ENCODE measurements at regions not wholly inside any gene's neighbourhood (a gene's known extent, or its start where the extent isn't known, plus 50 kb on each side); places are given as distances from the start of the nearest gene placed in this dataset.
"Not testable (repeated sequence)": the region's sequence is repeated elsewhere in the genome, so short reads cannot be mapped to it uniquely, and the experiment has no call there.

DNA sequence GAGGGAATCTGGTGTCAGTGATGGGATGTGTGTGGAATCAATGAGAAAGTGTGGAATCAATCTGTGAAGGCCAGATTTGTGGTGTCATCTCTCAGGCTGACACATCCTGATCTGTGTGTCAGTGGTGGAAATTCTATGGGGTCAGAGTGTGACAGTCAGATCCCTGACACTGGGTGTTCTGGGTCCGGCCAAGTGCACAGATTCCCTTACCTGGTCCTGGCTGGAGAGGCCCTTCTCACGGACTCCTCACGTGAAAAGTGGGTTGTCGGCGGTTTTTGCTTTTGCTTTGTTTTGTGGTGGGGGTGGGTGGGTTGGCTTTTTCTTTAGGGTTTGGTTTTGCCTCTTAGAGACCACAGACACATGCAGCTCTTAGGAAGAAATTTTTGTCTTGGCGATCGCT is 618.0 kb downstream of the KCNJ18 start:
- DNase-seq (ENCODE audit: low spot score), result not testable (repeated sequence)

DNA sequence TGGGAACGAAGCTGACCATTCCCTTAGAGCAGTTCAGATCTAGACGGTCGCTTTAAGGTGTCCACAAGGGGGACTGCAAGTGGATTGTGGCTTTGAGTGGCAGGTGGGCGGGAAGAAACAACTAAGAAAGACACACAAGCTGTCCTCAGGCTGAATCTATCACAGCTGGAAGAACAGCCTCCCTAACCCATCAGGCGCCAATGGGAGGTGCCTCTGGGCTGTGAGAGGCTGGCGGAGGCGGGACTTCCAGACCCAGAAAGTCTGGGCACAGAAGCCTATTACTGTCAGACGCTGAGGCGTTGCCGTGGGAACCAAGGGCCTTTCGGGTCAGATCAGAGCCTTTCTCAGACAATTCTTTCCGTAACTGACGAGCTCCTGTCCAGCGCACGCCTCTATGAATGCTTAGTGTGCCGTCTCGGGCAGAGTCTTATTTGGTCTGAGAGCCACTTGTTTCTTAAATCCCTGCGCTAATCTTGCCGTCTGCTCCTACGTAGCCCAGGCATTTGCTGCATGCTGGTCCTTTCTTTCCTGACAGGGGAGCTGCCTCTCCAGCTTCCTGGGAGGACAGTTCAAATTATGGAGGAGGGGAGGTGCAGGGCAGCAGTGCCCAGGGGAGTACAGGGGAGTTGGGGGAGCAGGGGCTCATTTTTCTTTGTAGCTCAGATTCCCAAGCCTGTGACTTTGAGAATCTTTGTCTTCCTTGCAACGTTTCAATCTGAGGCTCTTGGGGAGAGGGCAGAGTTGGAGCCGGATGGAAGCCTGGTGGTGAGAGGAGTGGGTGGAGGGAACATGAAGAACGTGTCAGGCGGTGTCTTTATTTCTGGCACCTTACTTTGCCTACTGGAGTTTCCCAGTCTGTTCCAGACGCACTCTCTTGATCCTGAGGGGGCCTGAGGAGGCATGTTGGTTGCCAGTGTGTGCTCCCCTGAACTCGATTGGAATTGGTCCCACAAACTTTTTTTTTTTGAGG is 618.7 kb downstream of the KCNJ18 start:
- DNase-seq (ENCODE audit: low spot score), result peak; percentile 4

DNA sequence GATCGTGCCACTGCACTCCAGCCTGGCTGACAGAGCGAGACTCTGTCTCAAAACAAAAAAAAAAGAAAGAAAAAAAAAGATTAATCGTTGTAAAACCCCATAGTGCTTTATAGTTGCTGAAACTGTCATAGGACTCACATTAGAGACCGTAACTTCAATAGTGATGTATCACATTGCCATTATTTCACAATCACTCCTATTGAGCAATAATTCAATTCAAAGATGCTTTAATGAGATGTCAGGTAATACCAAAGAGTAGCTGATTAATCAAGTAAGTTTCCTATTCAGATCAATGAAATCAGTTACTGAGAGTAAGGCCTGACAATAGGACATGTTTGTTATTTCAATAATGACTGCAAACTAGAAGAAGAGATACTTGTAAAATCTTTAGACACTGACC is 628.7 kb downstream of the KCNJ18 start:
- DNase-seq (ENCODE audit: low spot score), result not testable (repeated sequence)

DNA sequence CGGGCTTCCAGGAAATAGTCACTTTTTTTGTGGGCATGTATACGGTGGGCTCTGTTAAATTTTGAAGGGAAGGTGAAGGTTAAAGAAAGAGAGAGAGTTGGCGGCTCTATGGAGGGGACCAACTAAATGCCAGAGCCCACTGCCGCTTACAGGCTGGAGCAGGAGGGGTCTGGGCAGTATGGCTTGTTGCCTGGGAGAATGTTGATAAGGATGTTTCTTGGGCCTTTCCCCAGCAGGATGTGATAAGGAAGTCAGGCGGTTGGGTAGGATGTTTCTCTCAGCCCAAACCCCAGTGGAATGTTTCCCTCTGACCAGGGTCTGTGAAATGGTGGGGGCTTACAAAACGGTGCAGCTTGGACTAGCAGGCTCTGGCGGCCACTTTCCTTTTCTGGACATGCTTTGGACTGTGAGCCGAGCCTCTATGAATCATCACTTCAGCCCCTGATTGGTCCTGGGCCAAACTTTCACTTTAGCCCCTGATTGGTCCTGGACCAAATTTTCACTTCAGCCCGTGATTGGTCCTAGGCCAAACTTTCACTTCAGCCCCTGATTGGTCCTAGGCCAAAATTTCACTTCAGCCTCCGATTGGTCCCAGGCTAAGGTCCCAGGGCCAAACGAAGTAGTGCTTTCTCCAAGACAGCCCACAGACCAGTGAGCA is 630.7 kb downstream of the KCNJ18 start:
- DNase-seq (ENCODE audit: low spot score), result not testable (repeated sequence)

DNA sequence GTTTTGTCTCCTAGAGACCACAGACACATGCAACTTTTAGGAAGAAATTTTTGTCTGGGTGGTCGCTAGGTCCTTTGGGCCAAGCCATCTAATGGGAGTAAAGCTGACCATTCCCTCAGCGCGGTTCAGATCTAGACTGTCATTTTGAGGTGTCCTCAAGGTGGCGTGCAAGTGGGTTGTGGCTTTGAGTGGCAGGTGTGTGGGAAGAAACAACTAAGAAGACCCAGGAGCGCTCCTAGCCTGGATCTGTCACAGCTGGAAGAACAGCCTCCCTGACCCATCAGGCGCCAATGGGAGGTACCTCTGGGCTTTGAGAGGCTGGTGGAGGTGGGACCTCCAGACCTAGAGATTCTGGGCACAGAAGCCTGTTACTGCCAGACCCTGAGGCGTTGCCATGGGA is 645.1 kb downstream of the KCNJ18 start:
- no peak for DNase-seq (ENCODE audit: low spot score)

DNA sequence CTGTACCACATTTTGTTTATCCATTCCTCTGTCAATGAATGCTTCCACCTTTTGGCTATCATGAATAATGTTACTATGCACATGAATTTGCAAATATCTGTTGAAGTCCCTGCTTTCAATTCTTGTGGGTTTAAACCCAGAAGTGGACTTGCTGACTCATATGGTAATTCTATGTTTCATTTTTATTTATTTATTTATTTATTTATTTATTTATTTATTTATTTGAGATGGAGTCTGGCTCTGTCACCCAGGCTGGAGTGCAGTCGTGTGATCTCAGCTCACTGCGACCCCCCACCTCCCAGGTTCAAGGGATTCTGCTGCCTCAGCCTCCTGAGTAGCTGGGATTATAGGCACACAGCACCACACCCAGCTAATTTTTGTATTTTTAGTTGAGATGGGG is 664.3 kb downstream of the KCNJ18 start:
- DNase-seq (ENCODE audit: low spot score), result not testable (repeated sequence)

DNA sequence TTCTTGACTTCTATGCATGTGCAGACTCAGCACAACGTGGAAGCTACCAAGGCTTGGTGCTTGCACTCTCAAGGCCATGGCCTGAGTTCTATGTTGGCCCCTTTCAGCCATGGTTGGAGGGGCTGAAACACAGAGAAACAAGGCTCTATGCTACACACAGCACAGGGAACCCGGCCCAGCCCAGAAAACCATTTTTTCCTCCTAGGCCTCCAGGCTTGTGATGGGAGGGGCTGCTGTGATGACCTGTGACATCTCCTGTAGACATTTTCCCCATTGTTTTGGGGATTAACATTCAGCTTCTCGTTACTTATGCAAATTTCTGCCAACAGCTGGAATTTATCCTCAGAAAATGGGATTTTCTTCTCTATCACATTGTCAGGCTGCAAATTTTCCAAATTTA is 678.7 kb downstream of the KCNJ18 start:
- DNase-seq (ENCODE audit: low spot score), result not testable (repeated sequence)

DNA sequence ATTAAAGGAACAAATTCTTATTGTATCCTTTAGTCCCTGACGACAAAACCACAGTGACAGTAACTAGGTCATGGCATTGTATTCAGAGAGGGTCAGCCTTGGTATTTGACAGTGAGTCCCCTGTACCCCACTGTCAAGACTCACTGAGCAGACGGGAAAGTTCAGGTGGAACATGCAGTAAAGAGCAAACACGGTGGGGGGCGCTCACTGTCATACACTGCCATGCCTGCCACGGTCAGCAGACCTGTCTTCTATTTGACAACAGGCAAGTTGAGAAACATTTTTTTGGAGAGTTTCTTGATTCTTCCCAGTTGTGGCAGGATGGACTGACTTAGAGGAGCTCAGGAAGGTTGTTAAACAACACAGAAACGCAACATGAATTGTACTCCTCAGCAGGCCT is 681.6 kb downstream of the KCNJ18 start:
- DNase-seq (ENCODE audit: low spot score), result no peak

DNA sequence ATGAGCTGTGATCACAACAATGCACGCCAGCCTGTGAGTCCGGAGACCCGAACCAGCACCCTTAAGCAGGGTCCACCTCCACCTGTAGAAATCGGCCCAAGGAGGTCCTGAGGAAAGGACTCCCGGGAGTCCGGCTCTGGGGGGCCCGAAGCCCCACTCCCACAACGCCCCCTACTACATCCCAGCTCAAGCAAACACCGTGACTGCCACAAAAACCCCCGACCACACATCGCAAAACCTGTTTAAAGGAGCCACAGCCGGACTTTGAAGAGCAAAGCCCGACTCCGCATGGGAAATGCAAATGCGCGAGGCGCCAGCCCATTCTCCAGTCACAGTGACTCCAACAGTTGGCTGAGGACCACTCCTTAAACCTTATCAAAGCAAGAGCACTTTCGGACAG is 682.4 kb downstream of the KCNJ18 start:
- DNase-seq (ENCODE audit: low spot score), result no peak

DNA sequence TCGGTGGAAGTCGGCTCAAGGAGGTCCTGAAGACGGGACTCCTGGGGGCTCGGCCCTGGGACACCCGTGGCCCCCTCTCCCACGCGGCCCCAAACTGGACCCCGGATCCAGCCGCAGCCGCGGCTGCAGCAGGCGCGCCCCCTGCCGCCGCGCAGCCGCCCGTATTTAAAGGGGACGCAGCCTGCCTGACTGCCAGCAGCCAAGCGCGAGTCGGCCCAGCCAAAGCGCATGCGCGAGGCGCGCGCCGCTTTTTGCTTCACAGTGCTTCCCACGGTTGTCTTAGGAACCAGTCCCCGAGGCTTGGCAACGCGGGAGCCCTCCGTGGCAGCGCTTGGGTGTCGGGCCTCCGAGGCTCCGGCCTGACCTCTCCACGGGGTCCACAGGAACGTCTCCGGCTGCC is 684.4 kb downstream of the KCNJ18 start:
- not testable (repeated sequence) for DNase-seq (ENCODE audit: low spot score)

DNA sequence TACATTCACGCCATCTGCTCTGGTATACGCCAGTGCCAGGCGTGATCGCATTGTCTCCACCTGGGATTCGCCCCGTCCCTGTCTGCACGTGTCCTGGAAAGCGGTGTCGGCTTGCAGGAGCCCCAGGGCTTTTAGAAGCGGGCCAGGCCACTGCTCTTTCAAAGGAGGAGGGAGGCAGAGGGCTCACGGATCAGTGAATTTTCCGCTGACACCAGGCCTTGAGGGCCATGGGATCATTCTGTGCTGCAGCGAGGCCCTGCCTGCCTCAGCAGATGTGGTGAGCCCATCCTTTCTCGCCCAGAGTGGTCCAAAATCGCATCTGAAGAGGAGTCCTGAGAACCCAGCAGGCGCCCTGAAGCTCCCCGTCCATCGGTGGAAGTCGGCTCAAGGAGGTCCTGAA is 686.4 kb downstream of the KCNJ18 start:
- not testable (repeated sequence) for DNase-seq (ENCODE audit: low spot score)

DNA sequence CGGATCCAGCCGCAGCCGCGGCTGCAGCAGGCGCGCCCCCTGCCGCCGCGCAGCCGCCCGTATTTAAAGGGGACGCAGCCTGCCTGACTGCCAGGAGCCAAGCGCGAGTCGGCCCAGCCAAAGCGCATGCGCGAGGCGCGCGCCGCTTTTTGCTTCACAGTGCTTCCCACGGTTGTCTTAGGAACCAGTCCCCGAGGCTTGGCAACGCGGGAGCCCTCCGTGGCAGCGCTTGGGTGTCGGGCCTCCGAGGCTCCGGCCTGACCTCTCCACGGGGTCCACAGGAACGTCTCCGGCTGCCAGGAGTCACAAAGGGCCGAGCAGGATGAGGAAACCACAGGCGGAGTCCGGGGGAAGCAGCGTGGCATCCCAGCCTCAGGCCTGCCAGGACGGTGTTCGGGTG is 689.3 kb downstream of the KCNJ18 start:
- not testable (repeated sequence) for DNase-seq (ENCODE audit: low spot score)

DNA sequence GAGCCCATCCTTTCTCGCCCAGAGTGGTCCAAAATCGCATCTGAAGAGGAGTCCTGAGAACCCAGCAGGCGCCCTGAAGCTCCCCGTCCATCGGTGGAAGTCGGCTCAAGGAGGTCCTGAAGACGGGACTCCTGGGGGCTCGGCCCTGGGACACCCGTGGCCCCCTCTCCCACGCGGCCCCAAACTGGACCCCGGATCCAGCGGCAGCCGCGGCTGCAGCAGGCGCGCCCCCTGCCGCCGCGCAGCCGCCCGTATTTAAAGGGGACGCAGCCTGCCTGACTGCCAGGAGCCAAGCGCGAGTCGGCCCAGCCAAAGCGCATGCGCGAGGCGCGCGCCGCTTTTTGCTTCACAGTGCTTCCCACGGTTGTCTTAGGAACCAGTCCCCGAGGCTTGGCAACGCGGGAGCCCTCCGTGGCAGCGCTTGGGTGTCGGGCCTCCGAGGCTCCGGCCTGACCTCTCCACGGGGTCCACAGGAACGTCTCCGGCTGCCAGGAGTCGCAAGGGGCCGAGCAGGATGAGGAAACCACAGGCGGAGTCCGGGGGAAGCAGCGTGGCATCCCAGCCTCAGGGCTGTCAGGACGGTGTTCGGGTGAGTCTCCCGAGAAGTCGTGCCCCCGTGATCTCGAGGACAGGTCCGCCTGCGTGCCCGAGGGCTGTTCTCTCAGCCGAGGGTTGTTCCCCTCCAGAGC is 691.6 kb downstream of the KCNJ18 start:
- not testable (repeated sequence) for DNase-seq (ENCODE audit: low spot score)

DNA sequence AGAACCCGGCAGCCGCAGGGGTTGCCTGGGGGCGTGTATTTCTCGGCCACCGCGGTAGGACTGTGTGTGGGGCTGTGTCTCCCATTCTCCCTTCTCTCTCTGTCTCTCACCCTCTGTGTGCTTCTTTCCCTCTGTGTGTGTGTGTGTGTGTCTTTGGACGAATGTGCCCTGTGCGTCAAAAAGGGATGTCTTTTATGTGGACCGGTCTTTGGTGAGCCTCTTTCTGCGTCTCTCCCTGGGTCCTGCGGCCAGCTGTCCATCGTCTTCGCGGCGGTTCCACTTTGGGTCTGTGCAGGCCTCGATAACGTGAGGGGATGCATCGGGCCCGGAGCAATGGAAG is 692.1 kb downstream of the KCNJ18 start:
- not testable (repeated sequence) for DNase-seq (ENCODE audit: low spot score)

DNA sequence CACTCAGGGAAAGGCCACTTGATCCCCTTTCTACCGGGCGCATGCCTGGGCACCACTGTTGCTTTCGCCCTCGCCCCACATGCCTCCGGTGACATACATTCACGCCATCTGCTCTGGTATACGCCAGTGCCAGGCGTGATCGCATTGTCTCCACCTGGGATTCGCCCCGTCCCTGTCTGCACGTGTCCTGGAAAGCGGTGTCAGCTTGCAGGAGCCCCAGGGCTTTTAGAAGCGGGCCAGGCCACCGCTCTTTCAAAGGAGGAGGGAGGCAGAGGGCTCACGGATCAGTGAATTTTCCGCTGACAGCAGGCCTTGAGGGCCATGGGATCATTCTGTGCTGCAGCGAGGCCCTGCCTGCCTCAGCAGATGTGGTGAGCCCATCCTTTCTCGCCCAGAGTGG is 706.1 kb downstream of the KCNJ18 start:
- not testable (repeated sequence) for DNase-seq (ENCODE audit: low spot score)

DNA sequence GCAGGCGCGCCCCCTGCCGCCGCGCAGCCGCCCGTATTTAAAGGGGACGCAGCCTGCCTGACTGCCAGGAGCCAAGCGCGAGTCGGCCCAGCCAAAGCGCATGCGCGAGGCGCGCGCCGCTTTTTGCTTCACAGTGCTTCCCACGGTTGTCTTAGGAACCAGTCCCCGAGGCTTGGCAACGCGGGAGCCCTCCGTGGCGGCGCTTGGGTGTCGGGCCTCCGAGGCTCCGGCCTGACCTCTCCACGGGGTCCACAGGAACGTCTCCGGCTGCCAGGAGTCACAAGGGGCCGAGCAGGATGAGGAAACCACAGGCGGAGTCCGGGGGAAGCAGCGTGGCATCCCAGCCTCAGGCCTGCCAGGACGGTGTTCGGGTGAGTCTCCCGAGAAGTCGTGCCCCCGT is 706.7 kb downstream of the KCNJ18 start:
- not testable (repeated sequence) for DNase-seq (ENCODE audit: low spot score)

DNA sequence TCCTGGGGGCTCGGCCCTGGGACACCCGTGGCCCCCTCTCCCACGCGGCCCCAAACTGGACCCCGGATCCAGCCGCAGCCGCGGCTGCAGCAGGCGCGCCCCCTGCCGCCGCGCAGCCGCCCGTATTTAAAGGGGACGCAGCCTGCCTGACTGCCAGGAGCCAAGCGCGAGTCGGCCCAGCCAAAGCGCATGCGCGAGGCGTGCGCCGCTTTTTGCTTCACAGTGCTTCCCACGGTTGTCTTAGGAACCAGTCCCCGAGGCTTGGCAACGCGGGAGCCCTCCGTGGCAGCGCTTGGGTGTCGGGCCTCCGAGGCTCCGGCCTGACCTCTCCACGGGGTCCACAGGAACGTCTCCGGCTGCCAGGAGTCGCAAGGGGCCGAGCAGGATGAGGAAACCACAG is 712.8 kb downstream of the KCNJ18 start:
- DNase-seq (ENCODE audit: low spot score), result not testable (repeated sequence)

DNA sequence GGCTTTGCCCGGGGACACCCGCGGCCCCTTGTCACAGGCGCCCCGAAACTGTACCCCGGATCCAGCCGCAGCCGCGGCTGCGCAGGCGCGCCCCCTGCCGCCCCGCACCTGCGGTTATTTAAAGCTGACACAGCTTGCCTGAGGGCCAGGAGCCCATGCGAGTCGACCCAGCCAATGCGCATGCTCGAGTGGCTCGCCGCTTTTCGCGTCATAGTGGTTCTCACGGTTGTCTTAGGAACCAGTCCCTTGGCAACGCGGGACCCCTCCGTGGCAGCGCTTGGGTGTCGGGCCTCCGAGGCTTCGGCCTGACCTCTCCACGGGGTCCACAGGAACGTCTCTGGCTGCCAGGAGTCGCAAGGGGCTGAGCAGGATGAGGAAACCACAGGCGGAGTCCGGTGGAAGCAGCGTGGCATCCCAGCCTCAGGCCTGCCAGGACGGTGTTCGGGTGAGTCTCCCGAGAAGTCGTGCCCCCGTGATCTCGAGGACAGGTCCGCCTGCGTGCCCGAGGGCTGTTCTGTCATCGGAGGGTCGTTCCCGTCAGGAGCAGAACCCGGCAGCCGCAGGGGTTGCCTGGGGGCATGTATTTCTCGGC is 716.9 kb downstream of the KCNJ18 start:
- DNase-seq (ENCODE audit: low spot score), result no peak

DNA sequence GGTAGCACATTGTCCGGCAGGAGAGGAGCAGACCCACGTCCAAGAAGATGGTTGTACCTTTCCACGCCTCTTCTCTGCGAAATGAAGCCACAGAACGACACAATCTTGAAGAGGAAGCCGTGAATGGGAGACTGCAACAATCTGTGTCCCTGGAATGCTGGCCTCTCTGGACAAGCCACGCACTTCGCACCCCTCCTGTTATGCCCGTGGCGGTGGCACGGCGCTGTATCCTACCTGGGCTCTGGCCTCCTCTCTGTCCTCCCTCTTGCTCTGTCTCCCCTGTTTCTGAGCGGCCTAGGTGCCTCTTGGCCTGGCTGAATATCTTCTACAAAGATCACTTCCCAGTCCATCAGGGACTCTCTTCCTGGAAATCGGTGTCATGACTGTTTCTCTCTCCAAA is 717.8 kb downstream of the KCNJ18 start:
- no peak for DNase-seq (ENCODE audit: low spot score)

DNA sequence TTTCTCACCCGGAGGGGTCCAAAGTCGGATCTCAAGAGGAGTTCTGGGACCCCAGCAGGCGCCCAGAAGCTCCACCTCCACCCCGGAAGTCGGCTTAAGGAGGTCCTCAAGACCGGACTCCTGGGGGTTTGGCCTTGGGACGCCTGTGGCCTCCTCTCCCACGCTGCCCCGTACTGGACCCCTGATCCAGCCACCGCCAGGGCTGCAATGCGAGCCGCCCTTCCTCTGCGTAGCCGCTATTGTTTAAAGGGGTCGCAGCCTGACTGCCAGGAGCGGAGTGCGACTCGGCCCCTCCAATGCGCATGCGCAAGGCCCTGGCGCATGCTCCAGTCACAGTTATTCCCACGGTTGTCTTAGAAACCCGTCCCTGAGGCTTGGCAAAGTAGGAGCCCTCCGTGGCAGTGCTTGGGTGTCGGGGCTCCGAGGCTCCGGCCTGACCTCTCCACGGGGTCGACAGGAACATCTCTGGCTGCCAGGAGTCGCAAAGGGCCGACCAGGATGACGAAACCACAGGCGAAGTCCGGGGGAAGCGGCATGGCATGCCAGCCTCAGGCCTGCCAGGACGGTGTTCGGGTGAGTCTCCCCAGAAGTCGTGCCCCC is 719.0 kb downstream of the KCNJ18 start:
- no peak for DNase-seq (ENCODE audit: low spot score)

DNA sequence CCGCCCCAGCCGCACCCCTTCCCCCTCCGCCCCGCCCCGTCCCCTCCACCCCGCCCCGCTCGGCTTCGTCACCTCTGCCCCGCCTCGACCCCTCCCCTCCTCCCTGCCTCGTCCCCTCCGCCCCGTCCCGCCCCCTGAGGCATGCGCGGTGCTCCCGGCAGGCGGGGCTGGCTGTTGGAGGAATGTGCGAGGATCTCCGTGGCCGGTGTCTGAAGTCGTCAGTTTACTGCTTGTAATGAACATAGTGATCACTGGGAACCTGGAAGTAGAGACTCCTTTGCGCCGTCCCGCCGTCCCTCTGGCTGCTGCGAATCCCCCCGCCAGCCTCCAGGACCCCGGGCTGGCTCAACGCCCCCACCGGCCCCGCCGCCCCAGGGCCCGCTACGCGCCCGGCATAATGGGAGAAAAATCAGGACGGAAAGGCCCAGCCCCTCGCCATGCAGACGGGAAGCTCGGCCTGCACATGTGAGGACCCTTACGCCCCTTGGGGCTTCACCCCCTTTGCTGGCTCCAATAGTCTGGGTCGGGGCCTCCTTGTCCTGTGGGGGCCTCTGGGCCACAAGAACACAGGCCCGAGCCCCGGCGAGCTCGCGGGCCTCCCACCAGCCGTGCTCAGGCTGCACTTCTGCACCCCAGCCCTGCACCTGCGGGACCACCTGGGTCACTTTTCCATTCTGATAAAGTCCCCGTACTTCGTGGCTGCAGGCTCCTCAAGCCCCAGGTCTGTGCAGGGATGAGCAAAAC is 743.1 kb downstream of the KCNJ18 start:
- DNase-seq (ENCODE audit: low spot score), result no peak

All from SW480 (cell line).